PFSK-1 (cell line): ENCODE measurements at regions not wholly inside any gene's neighbourhood (a gene's known extent, or its start where the extent isn't known, plus 50 kb on each side); places are given as distances from the start of the nearest gene placed in this dataset.

Experiments
- POLR2AphosphoS5 ChIP-seq: IDR thresholded peaks from 2 replicates; pipeline ENCODE4 v1.6.1; 2012; ENCODE audit warnings: low read depth, mild to moderate bottlenecking, control low read depth, low read length, moderate library complexity
- SIN3A ChIP-seq: IDR thresholded peaks from 2 replicates; pipeline ENCODE4 v1.6.1; 2012; ENCODE audit warnings: mild to moderate bottlenecking, low read length, moderate library complexity, borderline replicate concordance; ENCODE audit not compliant: insufficient read depth
- TAF1 ChIP-seq: IDR thresholded peaks from 2 replicates; pipeline ENCODE4 v1.6.1; 2012; ENCODE audit warnings: low read length, control low read depth, borderline replicate concordance; ENCODE audit not compliant: insufficient read depth
- TF ChIP-seq, protein P1 (sequence below), 2 experiments: IDR thresholded peaks; 2 replicates each; pipeline versions ENCODE4 v1.6.1 to v1.8.0; 2011 to 2012; ENCODE audit warnings: low read depth in 2 of 2, low read length in 2 of 2, control low read depth in 1 of 2, inconsistent platforms in 1 of 2, mild to moderate bottlenecking in 1 of 2, moderate library complexity in 1 of 2; ENCODE audit not compliant: insufficient read depth in 1 of 2

DNA sequence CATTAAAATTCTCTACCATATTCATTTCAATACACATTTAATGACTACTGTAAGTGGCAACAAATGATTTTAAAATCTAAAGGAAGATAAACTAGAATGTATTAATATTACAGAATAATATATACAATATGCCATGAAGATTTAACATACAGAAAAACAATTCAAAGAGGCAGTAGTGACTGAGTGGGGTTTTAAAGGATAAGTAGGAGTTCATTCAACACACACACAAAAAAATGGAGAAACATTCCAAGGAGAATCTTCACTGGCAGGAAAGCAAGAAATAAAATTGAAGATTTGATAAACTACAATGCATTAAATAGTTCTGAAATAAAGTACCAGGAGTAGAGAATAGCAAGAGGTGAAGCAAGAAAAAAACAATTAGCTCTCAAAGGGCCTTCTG is 215.1 kb downstream of the IBTK start:
- TF ChIP-seq, protein P1, sequence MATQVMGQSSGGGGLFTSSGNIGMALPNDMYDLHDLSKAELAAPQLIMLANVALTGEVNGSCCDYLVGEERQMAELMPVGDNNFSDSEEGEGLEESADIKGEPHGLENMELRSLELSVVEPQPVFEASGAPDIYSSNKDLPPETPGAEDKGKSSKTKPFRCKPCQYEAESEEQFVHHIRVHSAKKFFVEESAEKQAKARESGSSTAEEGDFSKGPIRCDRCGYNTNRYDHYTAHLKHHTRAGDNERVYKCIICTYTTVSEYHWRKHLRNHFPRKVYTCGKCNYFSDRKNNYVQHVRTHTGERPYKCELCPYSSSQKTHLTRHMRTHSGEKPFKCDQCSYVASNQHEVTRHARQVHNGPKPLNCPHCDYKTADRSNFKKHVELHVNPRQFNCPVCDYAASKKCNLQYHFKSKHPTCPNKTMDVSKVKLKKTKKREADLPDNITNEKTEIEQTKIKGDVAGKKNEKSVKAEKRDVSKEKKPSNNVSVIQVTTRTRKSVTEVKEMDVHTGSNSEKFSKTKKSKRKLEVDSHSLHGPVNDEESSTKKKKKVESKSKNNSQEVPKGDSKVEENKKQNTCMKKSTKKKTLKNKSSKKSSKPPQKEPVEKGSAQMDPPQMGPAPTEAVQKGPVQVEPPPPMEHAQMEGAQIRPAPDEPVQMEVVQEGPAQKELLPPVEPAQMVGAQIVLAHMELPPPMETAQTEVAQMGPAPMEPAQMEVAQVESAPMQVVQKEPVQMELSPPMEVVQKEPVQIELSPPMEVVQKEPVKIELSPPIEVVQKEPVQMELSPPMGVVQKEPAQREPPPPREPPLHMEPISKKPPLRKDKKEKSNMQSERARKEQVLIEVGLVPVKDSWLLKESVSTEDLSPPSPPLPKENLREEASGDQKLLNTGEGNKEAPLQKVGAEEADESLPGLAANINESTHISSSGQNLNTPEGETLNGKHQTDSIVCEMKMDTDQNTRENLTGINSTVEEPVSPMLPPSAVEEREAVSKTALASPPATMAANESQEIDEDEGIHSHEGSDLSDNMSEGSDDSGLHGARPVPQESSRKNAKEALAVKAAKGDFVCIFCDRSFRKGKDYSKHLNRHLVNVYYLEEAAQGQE (IDR thresholded peaks at IDR 0.05; ENCODE audit: insufficient read depth in 1 of 2, low read depth in 2 of 2, low read length in 2 of 2): no peak
- TF ChIP-seq POLR2AphosphoS5: no peak
- TF ChIP-seq TAF1: no peak
- TF ChIP-seq SIN3A: no peak
